AG04450 (cell line): ENCODE measurements at regions not wholly inside any gene's neighbourhood (a gene's known extent, or its start where the extent isn't known, plus 50 kb on each side); places are given as distances from the start of the nearest gene placed in this dataset.
A peak's percentile ranks its signal among the peaks of the same experiment; 100 is the strongest.

Experiments used
- CTCF ChIA-PET: fragments of 300-600, 350-600 bp; formaldehyde crosslinking; extraction: SDS; loops from one replicate; lab custom pipeline; 2022; ENCODE audit warnings: antibody characterized with exemption, inconsistent platforms; lab: Charles Lee
- POLR2A ChIA-PET: fragments of 350-600 bp; formaldehyde crosslinking; extraction: SDS; loops from one replicate; lab custom pipeline; 2021; ENCODE audit warnings: antibody characterized with exemption, inconsistent platforms; lab: Yijun Ruan, JAX
- DNase-seq: peaks from one replicate; pipeline ENCODE4 v3.0.0-alpha.2; 2011; ENCODE audit warnings: low read depth, low spot score
- H3K27ac ChIP-seq: one replicate; pipeline ENCODE4 v1.5.1; 2012; ENCODE audit warnings: low read depth, low read length, control low read depth
- H3K27me3 ChIP-seq: one replicate; pipeline ENCODE4 v1.6.0; 2012; ENCODE audit warnings: low read length; ENCODE audit not compliant: control insufficient read depth, insufficient read depth
- H3K4me3 ChIP-seq: 2 replicates; pipeline ENCODE4 v1.5.1; 2011; ENCODE audit warnings: mild to moderate bottlenecking, low read depth, low read length, control low read depth
- H3K9me3 ChIP-seq: 2 replicates; pipeline ENCODE4 v1.5.1; 2012; ENCODE audit warnings: low read length; ENCODE audit not compliant: control insufficient read depth, insufficient read depth
- TF ChIP-seq, protein P1 (sequence below): IDR thresholded peaks from 2 replicates; pipeline ENCODE4 v1.5.1; 2011; ENCODE audit warnings: low read depth, low read length, control low read depth, inconsistent platforms

DNA sequence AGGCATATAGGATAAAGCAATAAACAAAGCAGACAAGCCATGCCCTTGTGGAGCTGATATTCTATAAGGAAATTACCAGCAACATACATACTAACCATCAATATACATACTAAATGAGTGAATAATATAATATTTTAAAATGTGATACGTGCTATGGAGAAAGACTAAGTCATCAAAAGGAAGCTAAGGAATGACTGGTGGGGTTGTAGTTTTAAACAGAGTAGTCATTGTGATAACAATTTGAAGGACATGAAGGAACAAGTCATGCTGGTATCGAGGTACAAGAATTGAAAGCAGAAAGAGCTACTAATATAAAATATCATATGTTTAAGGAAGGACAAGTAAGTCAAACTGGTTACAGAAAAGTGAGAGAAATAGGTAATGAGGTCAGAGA is 894.9 kb upstream of the PCDH9 start:
- TF ChIP-seq, protein P1, sequence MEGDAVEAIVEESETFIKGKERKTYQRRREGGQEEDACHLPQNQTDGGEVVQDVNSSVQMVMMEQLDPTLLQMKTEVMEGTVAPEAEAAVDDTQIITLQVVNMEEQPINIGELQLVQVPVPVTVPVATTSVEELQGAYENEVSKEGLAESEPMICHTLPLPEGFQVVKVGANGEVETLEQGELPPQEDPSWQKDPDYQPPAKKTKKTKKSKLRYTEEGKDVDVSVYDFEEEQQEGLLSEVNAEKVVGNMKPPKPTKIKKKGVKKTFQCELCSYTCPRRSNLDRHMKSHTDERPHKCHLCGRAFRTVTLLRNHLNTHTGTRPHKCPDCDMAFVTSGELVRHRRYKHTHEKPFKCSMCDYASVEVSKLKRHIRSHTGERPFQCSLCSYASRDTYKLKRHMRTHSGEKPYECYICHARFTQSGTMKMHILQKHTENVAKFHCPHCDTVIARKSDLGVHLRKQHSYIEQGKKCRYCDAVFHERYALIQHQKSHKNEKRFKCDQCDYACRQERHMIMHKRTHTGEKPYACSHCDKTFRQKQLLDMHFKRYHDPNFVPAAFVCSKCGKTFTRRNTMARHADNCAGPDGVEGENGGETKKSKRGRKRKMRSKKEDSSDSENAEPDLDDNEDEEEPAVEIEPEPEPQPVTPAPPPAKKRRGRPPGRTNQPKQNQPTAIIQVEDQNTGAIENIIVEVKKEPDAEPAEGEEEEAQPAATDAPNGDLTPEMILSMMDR, result no peak
- no peak for DNase-seq
- ChIA-PET CTCF (no interaction called here), POLR2A (no interaction called here)
- no peaks in the 10 kb centered on the region for H3K27me3 ChIP-seq
- H3K4me3 ChIP-seq, result no peak overlapping the region
- H3K27ac ChIP-seq, result no peak overlapping the region
- H3K9me3 ChIP-seq, result no peaks in the 10 kb centered on the region

DNA sequence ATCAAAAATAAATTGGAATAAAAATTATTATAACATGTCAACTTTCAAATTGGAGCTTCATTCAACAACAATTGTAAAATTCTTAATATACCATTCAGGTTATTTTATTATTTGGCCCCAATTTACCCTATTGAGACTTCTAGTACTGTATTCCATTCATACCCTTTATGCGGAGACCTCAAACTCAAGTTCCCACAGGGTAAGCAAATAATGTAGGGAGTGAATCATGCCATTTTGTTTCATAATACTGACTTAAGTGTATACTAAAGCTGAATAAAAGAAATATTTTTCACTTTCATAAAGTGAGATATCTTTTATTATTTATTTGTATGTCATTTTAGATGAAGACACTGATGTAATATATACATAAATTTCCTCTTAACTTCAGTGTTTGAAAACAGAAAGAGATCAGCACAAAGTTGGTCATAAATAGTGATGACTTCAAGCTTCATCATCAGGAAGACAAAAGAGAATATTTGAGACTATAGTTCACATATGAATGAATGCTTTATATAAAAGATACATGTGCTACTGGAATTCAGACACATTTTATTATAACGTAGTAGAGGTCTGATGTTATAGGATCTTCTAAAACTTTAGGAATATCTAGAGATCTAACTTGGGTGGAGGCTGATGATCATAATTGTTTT is 894.4 kb upstream of the PCDH9 start:
- POLR2A ChIA-PET, result no interaction called here
- Histone ChIP-seq H3K4me3 (no peak overlapping the region), H3K27me3 (no peaks in the 10 kb centered on the region), H3K27ac (no peak overlapping the region), H3K9me3 (no peaks in the 10 kb centered on the region)
- CTCF ChIA-PET, result no interaction called here
- DNase-seq, result no peak
- TF ChIP-seq, protein P1, result no peak

DNA sequence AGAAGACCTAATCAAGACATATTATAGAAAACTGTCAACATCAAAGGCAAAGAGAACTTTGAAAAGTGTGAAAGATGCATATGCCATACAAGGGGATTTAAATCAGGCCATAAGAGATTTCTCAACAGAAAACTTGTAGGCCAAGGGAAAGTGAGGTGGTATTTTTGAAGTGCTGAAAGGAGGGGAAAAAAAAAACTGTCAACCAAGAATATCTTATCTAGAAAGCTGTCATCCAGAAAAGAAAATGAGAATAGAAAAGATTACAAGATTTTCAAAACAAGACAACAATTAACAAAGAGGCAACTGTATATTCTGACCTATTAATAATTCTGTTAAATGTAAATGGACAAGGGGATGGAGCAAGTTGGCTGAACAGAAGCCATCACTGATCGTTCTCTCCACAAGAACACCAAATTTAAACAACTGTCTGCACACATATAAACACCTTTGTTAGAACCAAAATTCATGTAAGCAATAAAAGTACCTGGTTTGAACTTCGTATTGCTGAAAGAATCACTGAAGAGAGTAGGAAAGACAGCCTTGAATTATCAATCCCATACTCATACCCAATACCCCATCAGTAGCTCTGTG is 880.1 kb upstream of the PCDH9 start:
- ChIA-PET CTCF (no interaction called here), POLR2A (no interaction called here)
- H3K9me3 ChIP-seq, result peaks cover 12% of the 10 kb centered on the region
- H3K4me3 ChIP-seq, result no peak overlapping the region
- no peak for DNase-seq
- no peaks in the 10 kb centered on the region for H3K27me3 ChIP-seq
- no peak overlapping the region for H3K27ac ChIP-seq
- TF ChIP-seq, protein P1, result no peak

DNA sequence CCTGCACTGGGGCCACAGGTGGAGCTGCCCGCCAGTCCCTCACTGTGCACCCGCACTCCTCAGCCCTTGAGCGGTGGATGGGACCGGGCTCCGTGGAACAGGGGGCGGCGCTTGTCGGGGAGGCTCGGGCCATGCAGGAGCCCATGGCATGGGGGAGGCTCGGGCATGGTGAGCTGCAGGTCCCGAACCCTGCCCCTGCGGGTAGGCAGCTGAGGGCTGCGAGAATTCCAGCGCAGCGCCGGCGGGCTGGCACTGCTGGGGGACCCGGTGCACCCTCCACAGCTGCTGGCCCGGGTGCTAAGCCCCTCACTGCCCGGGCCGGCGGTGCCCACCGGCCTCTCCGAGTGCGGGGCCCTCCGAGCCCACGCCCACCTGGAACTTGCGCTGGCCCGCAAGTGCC is 877.5 kb upstream of the PCDH9 start:
- Histone ChIP-seq H3K27ac (no peak overlapping the region), H3K4me3 (no peak overlapping the region), H3K9me3 (peaks cover 12% of the 10 kb centered on the region), H3K27me3 (no peaks in the 10 kb centered on the region)
- no peak for DNase-seq
- ChIA-PET CTCF (no interaction called here), POLR2A (no interaction called here)
- TF ChIP-seq, protein P1, result no peak

DNA sequence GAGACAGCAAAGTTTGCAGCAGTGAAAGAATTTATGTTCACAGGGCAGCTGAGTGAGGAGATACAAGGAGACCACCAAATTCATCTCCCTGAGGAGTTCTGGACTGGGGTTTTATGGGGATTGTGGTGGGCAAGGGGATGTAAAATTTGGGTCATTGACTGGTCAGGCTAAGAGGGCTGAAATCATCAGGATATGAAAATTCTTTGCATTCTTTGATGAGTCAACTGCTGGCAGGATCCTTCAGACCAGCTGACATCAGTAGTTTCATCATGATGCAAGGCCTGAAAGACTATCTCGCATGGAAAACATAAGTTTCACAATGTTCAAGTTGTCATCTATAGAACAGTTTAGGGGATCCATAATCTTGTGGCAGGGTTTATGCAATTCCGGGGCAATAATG is 869.5 kb upstream of the PCDH9 start:
- ChIA-PET CTCF (no interaction called here), POLR2A (no interaction called here)
- H3K27me3 ChIP-seq, result no peaks in the 10 kb centered on the region
- TF ChIP-seq, protein P1, result no peak
- H3K9me3 ChIP-seq, result no peaks in the 10 kb centered on the region
- H3K27ac ChIP-seq, result no peak overlapping the region
- H3K4me3 ChIP-seq, result no peak overlapping the region
- peak; percentile 13 for DNase-seq
